C4-2B (cell line): ENCODE measurements at regions not wholly inside any gene's neighbourhood (a gene's known extent, or its start where the extent isn't known, plus 50 kb on each side); places are given as distances from the start of the nearest gene placed in this dataset.

ENCODE experiments used
- H3K27ac ChIP-seq: fragments of 450-650 bp; 2 replicates; pipeline ENCODE4 v1.5.1; 2017
- CTCF ChIP-seq: fragments of 450-650 bp; conservative IDR thresholded peaks from 2 replicates; pipeline ENCODE4 v1.5.1; 2017; ENCODE audit warnings: mild to moderate bottlenecking
- ZFX ChIP-seq: fragments of 450-650 bp; IDR thresholded peaks from 2 replicates; pipeline ENCODE4 v1.6.1; 2017

GRCh38 chr20:4330011-4330410 lies 80.9 kb upstream of the ADRA1D start:
- TF ChIP-seq ZFX (no peak), CTCF (no peak)
- H3K27ac ChIP-seq: no peak overlapping the region

- H3K27ac ChIP-seq: no peak overlapping the region
- TF ChIP-seq CTCF (no peak), ZFX (no peak)
These were observed 80.1 kb upstream of the ADRA1D start for GRCh38 chr20:4329232-4329631.

- no peak for TF ChIP-seq CTCF
- no peak for TF ChIP-seq ZFX
- no peak overlapping the region for H3K27ac ChIP-seq
These were observed 79.5 kb upstream of the ADRA1D start for GRCh38 chr20:4328541-4328940.

GRCh38 chr20:4327956-4328355 lies 78.9 kb upstream of the ADRA1D start:
- no peak for TF ChIP-seq ZFX
- no peak for TF ChIP-seq CTCF
- H3K27ac ChIP-seq: no peak overlapping the region

GRCh38 chr20:4326195-4327065 lies 77.3 kb upstream of the ADRA1D start:
- no peak overlapping the region for H3K27ac ChIP-seq
- TF ChIP-seq CTCF: no peak
- TF ChIP-seq ZFX: no peak

GRCh38 chr20:4325548-4326187 lies 76.6 kb upstream of the ADRA1D start:
- H3K27ac ChIP-seq: no peak overlapping the region
- no peak for TF ChIP-seq CTCF
- TF ChIP-seq ZFX: no peak

- TF ChIP-seq CTCF (no peak), ZFX (no peak)
These were observed 75.6 kb upstream of the ADRA1D start for GRCh38 chr20:4324611-4325243.

More at GRCh38 chr20:4324611-4325243, 75.6 kb upstream of the ADRA1D start:
- H3K27ac ChIP-seq: no peak overlapping the region
